SK-N-SH (cell line): ENCODE measurements at regions not wholly inside any gene's neighbourhood (a gene's known extent, or its start where the extent isn't known, plus 50 kb on each side); places are given as distances from the start of the nearest gene placed in this dataset.

Experiments
- CTCF ChIA-PET: fragments of 300-600, 350-600 bp; formaldehyde crosslinking; extraction: SDS; loops from one replicate; lab custom pipeline; 2021; lab: Yijun Ruan, JAX
- POLR2A ChIA-PET: fragments of 350-600 bp; sonication (Branson Sonifier 250); formaldehyde crosslinking; extraction: SDS; loops from one replicate; lab custom pipeline; 2020; ENCODE audit warnings: antibody characterized with exemption, inconsistent platforms; lab: Yijun Ruan, JAX
- DNase-seq: peaks from one replicate; pipeline ENCODE4 v3.0.0; 2012
- H2AFZ ChIP-seq: fragments of 200-600 bp; sonication (generic); 2 replicates; pipeline ENCODE4 v1.8.1; 2016; ENCODE audit warnings: antibody characterized with exemption, mild to moderate bottlenecking, low read depth
- H3F3A ChIP-seq: fragments of 200-600 bp; sonication (generic); replicated peaks from 2 replicates; pipeline ENCODE3; 2016; ENCODE audit warnings: antibody characterized with exemption, mild to moderate bottlenecking; ENCODE audit not compliant: insufficient read depth
- H3K27ac ChIP-seq, 2 experiments: fragments of 200-500 bp in 1 of 2; fragments of 200-600 bp in 1 of 2; sonication (Bioruptor generic) in 1 of 2; sonication (generic), shearing (Covaris generic) in 1 of 2; 2 replicates each; pipeline versions ENCODE4 v1.5.1 to v1.6.1; 2014 to 2016; ENCODE audit warnings: low read depth in 2 of 2, inconsistent platforms in 1 of 2, low read length in 1 of 2, mild to moderate bottlenecking in 1 of 2, mixed read lengths in 1 of 2
- H3K27me3 ChIP-seq: fragments of 200-600 bp; sonication (generic), shearing (Covaris generic); 2 replicates; pipeline ENCODE4 v1.6.1; 2016; ENCODE audit warnings: mixed run types; ENCODE audit not compliant: insufficient read depth
- H3K36me3 ChIP-seq, 2 experiments: fragments of 200-500 bp in 1 of 2; fragments of 200-600 bp in 1 of 2; sonication (Bioruptor generic) in 1 of 2; sonication (generic) in 1 of 2; replicated peaks in 1 of 2; 2 replicates each; pipeline versions ENCODE3 to v1.5.1; 2014 to 2016; ENCODE audit warnings: low read length in 1 of 2, mild to moderate bottlenecking in 1 of 2; ENCODE audit not compliant: insufficient read depth in 2 of 2, control insufficient read depth in 1 of 2
- H3K4me1 ChIP-seq, 2 experiments: fragments of 200-500 bp in 1 of 2; fragments of 200-600 bp in 1 of 2; sonication (Bioruptor generic) in 1 of 2; sonication (generic), shearing (Covaris generic) in 1 of 2; 2 replicates each; pipeline versions ENCODE4 v1.5.1 to v1.6.1; 2014 to 2016; ENCODE audit warnings: low read depth in 1 of 2, low read length in 1 of 2, mixed run types in 1 of 2; ENCODE audit not compliant: insufficient read depth in 2 of 2, control insufficient read depth in 1 of 2
- H3K4me2 ChIP-seq: fragments of 200-600 bp; sonication (generic), shearing (Covaris generic); 2 replicates; pipeline ENCODE4 v1.6.1; 2017; ENCODE audit warnings: mixed run types
- H3K4me3 ChIP-seq, 2 experiments: fragments of 200-500 bp in 1 of 2; fragments of 200-600 bp in 1 of 2; sonication (Bioruptor generic) in 1 of 2; sonication (generic), shearing (Covaris generic) in 1 of 2; 2 replicates each; pipeline versions ENCODE4 v1.5.1 to v1.8.1; 2014 to 2016; ENCODE audit warnings: low read depth in 2 of 2, inconsistent platforms in 1 of 2, low read length in 1 of 2, mild to moderate bottlenecking in 1 of 2, mixed read lengths in 1 of 2, moderate library complexity in 1 of 2
- H3K79me2 ChIP-seq: fragments of 200-600 bp; sonication (generic); 2 replicates; pipeline ENCODE4 v1.8.1; 2017; ENCODE audit warnings: mild to moderate bottlenecking; ENCODE audit not compliant: insufficient read depth
- H3K9ac ChIP-seq: fragments of 200-600 bp; sonication (generic); 2 replicates; pipeline ENCODE4 v1.6.1; 2017; ENCODE audit warnings: mixed run types
- H3K9me2 ChIP-seq: fragments of 200-600 bp; sonication (generic); 2 replicates; pipeline ENCODE4 v1.6.1; 2017; ENCODE audit warnings: mixed run types
- H3K9me3 ChIP-seq: fragments of 200-600 bp; sonication (generic); 2 replicates; pipeline ENCODE4 v1.6.1; 2017; ENCODE audit warnings: mixed run types, mild to moderate bottlenecking, moderate library complexity
- H4K20me1 ChIP-seq: fragments of 200-600 bp; sonication (generic); 2 replicates; pipeline ENCODE4 v1.6.1; 2017; ENCODE audit warnings: mild to moderate bottlenecking, mixed run types; ENCODE audit not compliant: insufficient read depth
- GATA2 ChIP-seq: sonication (generic); formaldehyde crosslinking; IDR thresholded peaks from 2 replicates; pipeline ENCODE4 v1.5.0; 2020; ENCODE audit warnings: mild to moderate bottlenecking, missing genetic modification reagents
- IRF3 ChIP-seq: fragments of 150-350 bp; IDR thresholded peaks from 2 replicates; pipeline ENCODE4 v1.6.1; 2016; ENCODE audit warnings: mild to moderate bottlenecking, low read depth, low read length
- MEF2A ChIP-seq: IDR thresholded peaks from 2 replicates; pipeline ENCODE4 v1.4.0; 2012; ENCODE audit warnings: low read depth, borderline replicate concordance
- MXI1 ChIP-seq: IDR thresholded peaks from 2 replicates; pipeline ENCODE4 v1.6.1; 2012; ENCODE audit warnings: mild to moderate bottlenecking, low read depth, low read length, improper control_type of control experiment
- PBX3 ChIP-seq: IDR thresholded peaks from 2 replicates; pipeline ENCODE4; 2012
- POLR2AphosphoS5 ChIP-seq: IDR thresholded peaks from 2 replicates; pipeline ENCODE4 v1.6.1; 2012; ENCODE audit warnings: low read depth, low read length
- RCOR1 ChIP-seq: fragments of 150-350 bp; IDR thresholded peaks from 2 replicates; pipeline ENCODE4 v1.6.1; 2017; ENCODE audit warnings: antibody characterized with exemption, low read length
- REST ChIP-seq: IDR thresholded peaks from 2 replicates; pipeline ENCODE4 v1.6.1; 2012; ENCODE audit warnings: mild to moderate bottlenecking, low read depth, low read length, moderate library complexity
- RFX5 ChIP-seq: IDR thresholded peaks from 2 replicates; pipeline ENCODE4 v1.6.1; 2012; ENCODE audit warnings: mild to moderate bottlenecking, improper control_type of control experiment, low read length
- SIN3A ChIP-seq: IDR thresholded peaks from 2 replicates; pipeline ENCODE4 v1.6.1; 2012; ENCODE audit warnings: low read depth, mild to moderate bottlenecking, low read length, moderate library complexity, borderline replicate concordance
- SMC3 ChIP-seq: IDR thresholded peaks from 2 replicates; pipeline ENCODE4 v1.6.1; 2012; ENCODE audit warnings: low read depth, low read length, improper control_type of control experiment
- TAF1 ChIP-seq: IDR thresholded peaks from 2 replicates; pipeline ENCODE4 v1.6.1; 2012; ENCODE audit warnings: low read depth, mild to moderate bottlenecking, low read length, moderate library complexity, borderline replicate concordance
- TCF12 ChIP-seq: IDR thresholded peaks from 2 replicates; pipeline ENCODE4 v1.4.0; 2012
- USF1 ChIP-seq: IDR thresholded peaks from 2 replicates; pipeline ENCODE4 v1.4.0; 2012; ENCODE audit warnings: low read depth, borderline replicate concordance
- USF2 ChIP-seq: fragments of 150-350 bp; IDR thresholded peaks from 2 replicates; pipeline ENCODE4 v1.6.1; 2017; ENCODE audit warnings: antibody characterized with exemption, low read length, low read depth, borderline replicate concordance
- YY1 ChIP-seq: IDR thresholded peaks from 2 replicates; pipeline ENCODE4 v1.4.0; 2012; ENCODE audit warnings: low read depth, mild to moderate bottlenecking
- WGBS: methylation state at CpG from one replicate; pipeline ENCODE4 v1.1.6; 2017; ENCODE audit warnings: low lambda C conversion rate; 5-methylcytosine and 5-hydroxymethylcytosine counted together

GRCh38 chr2:147049957-147050356, 794.9 kb upstream of the ACVR2A start:
- POLR2A ChIA-PET: no interaction called here
- H3F3A ChIP-seq: no peaks in the 10 kb centered on the region
- no peaks in the 10 kb centered on the region for H3K36me3 ChIP-seq
- no peak overlapping the region for H2AFZ ChIP-seq
- no peaks in the 10 kb centered on the region for H3K9me3 ChIP-seq
- no peak for DNase-seq
- no peak overlapping the region for H3K27ac ChIP-seq
- WGBS: 16% methylated on average over 4 of the region's 4 CpGs
- TF ChIP-seq RCOR1 (no peak), POLR2AphosphoS5 (no peak), SMC3 (no peak), YY1 (no peak), GATA2 (no peak), USF1 (no peak), TCF12 (no peak), PBX3 (no peak), TAF1 (no peak), USF2 (no peak), RFX5 (no peak), MEF2A (no peak), SIN3A (no peak), MXI1 (no peak), IRF3 (no peak), REST (no peak)
- H4K20me1 ChIP-seq: no peaks in the 10 kb centered on the region
- CTCF ChIA-PET: no interaction called here
- H3K4me3 ChIP-seq: no peak overlapping the region
- no peaks in the 10 kb centered on the region for H3K9me2 ChIP-seq
- H3K4me2 ChIP-seq: no peak overlapping the region
- no peak overlapping the region for H3K9ac ChIP-seq
- no peaks in the 10 kb centered on the region for H3K79me2 ChIP-seq
- H3K27me3 ChIP-seq: no peaks in the 10 kb centered on the region
- no peaks in the 10 kb centered on the region for H3K4me1 ChIP-seq
